NCI-H69 (cell line): ENCODE measurements at regions not wholly inside any gene's neighbourhood (a gene's known extent, or its start where the extent isn't known, plus 50 kb on each side); places are given as distances from the start of the nearest gene placed in this dataset.

Experiments
- DNase-seq: peaks from one replicate; lab custom pipeline; 2025; lab: John Stamatoyannopoulos, UW

GRCh38 chr6:18335948-18336347, 51.2 kb upstream of the RNF144B start:
- DNase-seq, result peak; percentile 66

DNA sequence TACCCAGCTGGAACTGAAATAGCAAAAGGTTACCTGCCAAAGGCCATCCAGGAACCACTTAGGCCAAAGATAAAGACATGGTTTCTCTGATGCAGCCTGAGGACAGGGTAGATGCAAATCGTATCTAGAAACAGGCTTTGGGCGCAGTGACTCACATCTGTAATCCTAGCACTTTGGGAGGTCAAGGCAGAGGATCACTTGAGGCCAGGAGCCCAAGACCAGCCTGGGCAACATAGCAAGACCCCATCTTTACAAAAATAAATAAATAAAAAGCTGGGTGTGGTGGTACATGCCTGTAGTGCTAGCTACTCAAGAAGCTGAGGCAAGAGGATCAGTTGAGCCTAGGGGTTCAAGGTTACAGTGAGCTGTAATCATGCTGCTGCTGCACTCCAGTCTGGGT, 52.9 kb upstream of the RNF144B start:
- no peak for DNase-seq

- no peak for DNase-seq
Measured at GRCh38 chr6:18330548-18331081, 56.5 kb upstream of the RNF144B start.

DNA sequence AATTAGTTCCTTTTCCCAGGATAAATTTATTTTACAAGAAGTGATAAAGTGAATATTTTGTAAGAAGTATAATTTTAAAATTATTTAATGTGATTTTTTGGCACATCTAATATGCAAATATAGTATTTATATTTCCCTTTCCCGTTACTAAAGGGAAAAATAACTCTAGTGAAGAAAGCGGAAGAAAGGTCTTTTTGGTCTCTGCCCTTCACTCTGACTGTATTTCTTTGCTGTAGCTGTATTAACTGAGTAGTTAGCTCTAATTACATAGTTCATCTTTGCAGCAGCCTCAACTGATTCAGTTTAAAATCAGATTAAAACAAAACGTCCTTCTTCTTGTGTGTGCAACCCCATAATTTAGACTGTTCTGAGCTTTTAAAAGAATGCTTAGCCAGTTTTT, 57.4 kb upstream of the RNF144B start:
- no peak for DNase-seq

DNA sequence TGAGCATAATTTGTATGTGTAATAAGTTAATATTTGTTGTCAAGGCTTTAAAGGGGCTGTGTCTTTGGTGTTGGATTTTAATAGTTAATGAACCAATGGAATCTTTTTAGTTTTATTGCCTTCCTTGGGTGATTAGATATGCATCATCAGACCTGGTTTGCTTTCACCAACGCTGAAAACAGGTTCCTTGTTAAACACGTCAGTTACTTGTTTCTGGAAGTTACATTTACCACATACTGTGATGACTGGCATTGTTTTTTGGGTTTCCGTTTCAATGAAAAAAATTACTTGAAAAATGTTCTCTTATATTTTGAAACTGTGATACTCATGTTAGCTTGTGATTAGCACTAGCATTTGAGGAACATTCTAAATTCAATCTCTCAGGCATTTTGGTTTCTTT, 58.6 kb upstream of the RNF144B start:
- DNase-seq, result no peak

GRCh38 chr6:18328070-18328469, 59.1 kb upstream of the RNF144B start:
- no peak for DNase-seq

DNA sequence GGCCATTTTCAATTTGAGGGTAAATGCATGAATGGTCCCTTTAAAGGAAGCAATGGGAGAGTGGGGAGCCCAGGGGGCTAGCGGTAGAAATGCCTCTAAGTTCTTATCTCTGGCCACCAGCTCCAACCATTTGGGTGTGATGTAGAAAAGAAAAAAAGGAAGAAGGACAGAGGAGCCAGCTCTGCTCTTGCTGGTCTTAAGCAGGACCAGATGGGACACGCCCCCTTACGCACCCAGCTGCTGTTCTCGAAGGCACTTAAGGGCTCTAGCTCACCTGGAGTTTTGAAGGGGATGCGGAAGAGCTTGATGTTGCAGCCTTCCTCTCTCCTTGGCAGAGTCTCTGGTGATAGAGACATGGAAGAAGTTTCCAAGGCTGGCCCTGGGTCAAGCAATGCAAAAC, 59.5 kb upstream of the RNF144B start:
- DNase-seq, result peak; percentile 47

GRCh38 chr6:18326980-18327379, 60.2 kb upstream of the RNF144B start:
- no peak for DNase-seq

- DNase-seq, result no peak
Measured at GRCh38 chr6:18326001-18326400, 61.1 kb upstream of the RNF144B start.

- no peak for DNase-seq
Measured at GRCh38 chr6:18324706-18325042, 60.3 kb upstream of the DEK start.

- peak; percentile 77 for DNase-seq
Measured at GRCh38 chr6:18323935-18324705, 59.8 kb upstream of the DEK start.

- no peak for DNase-seq
Measured at GRCh38 chr6:18317850-18318249, 53.5 kb upstream of the DEK start.

DNA sequence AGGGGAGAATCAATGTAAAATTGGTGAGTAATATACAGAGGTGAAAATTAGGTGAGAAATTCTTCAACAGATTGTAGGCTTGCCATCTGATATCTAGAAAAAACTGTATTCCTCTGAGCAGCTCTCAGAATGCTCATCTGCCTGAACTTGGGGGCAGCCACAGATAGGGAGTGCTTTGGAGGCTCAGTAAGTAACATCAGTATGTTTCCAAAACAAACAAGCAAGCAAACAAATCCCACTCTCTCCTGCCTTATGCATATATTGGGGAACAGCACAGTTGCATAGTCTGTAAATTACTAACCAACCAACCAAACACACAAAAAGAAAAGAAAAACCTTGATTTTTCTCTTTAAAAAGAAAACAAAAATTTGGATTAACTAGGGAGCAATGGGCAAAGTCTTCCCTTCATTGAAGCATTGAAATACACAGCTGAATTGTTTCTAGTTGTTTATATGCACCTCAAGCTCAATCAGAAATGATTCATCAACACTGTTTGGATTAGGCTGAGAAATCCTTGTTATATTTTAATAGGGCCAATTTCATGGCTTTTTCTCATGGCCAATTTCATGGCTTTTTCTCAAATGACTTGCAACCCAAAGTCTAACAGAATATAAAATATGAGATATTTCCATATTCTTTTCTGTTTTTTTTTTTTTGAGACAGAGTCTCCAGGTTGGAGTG, 50.1 kb upstream of the DEK start:
- no peak for DNase-seq
